Loucy (cell line): ENCODE measurements at regions not wholly inside any gene's neighbourhood (a gene's known extent, or its start where the extent isn't known, plus 50 kb on each side); places are given as distances from the start of the nearest gene placed in this dataset.

ENCODE experiments used
- H2AFZ ChIP-seq: fragments of 200-600 bp; sonication (generic); 2 replicates; pipeline ENCODE4 v1.6.0; 2016; ENCODE audit warnings: antibody characterized with exemption, mild to moderate bottlenecking, low read length, moderate library complexity
- H3F3A ChIP-seq: fragments of 200-600 bp; 2 replicates; pipeline ENCODE4 v1.6.0; 2016; ENCODE audit warnings: antibody characterized with exemption, low read depth, mild to moderate bottlenecking
- H3K27me3 ChIP-seq: fragments of 200-600 bp; sonication (generic); 2 replicates; pipeline ENCODE4 v1.6.1; 2014; ENCODE audit warnings: low read length, mild to moderate bottlenecking; ENCODE audit not compliant: insufficient read depth, poor library complexity, severe bottlenecking
- H3K36me3 ChIP-seq: fragments of 200-600 bp; sonication (generic); 2 replicates; pipeline ENCODE4 v1.6.1; 2016; ENCODE audit warnings: low read length; ENCODE audit not compliant: insufficient read depth
- H3K4me1 ChIP-seq: fragments of 200-600 bp; sonication (generic); 2 replicates; pipeline ENCODE4 v1.5.1; 2014; ENCODE audit warnings: low read length, mild to moderate bottlenecking; ENCODE audit not compliant: insufficient read depth, poor library complexity, severe bottlenecking
- H3K4me2 ChIP-seq: fragments of 200-600 bp; sonication (generic); 2 replicates; pipeline ENCODE4 v1.6.0; 2014; ENCODE audit warnings: antibody characterized with exemption, low read length, low read depth, mild to moderate bottlenecking; ENCODE audit not compliant: poor library complexity, severe bottlenecking
- H3K4me3 ChIP-seq: fragments of 200-600 bp; sonication (generic); 2 replicates; pipeline ENCODE4 v1.5.1; 2014; ENCODE audit warnings: low read length, mild to moderate bottlenecking, mixed read lengths; ENCODE audit not compliant: poor library complexity, severe bottlenecking
- H3K79me2 ChIP-seq: fragments of 200-600 bp; sonication (generic); 2 replicates; pipeline ENCODE4 v1.6.1; 2014; ENCODE audit warnings: low read length; ENCODE audit not compliant: insufficient read depth
- H3K9ac ChIP-seq: fragments of 200-600 bp; sonication (generic); 2 replicates; pipeline ENCODE4 v1.6.0; 2014; ENCODE audit warnings: mild to moderate bottlenecking, low read depth, low read length, moderate library complexity; ENCODE audit not compliant: poor library complexity, severe bottlenecking
- H3K9me2 ChIP-seq: fragments of 200-600 bp; sonication (generic); replicated peaks from 2 replicates; pipeline ENCODE4 v1.6.1; 2016; ENCODE audit warnings: low read depth, low read length, mixed read lengths
- H3K9me3 ChIP-seq: fragments of 200-600 bp; sonication (generic); 2 replicates; pipeline ENCODE4 v1.6.1; 2014; ENCODE audit warnings: mild to moderate bottlenecking, antibody characterized with exemption, low read length, low read depth; ENCODE audit not compliant: insufficient read depth
- H4K20me1 ChIP-seq: fragments of 200-600 bp; sonication (generic); 2 replicates; pipeline ENCODE4 v1.6.0; 2014; ENCODE audit warnings: antibody characterized with exemption, low read length, mild to moderate bottlenecking; ENCODE audit not compliant: insufficient read depth, poor library complexity, severe bottlenecking
- EZH2phosphoT487 ChIP-seq: fragments of 200-600 bp; IDR thresholded peaks from 2 replicates; pipeline ENCODE4 v1.6.1; 2018; ENCODE audit warnings: antibody characterized with exemption, mild to moderate bottlenecking, moderate library complexity, borderline replicate concordance
- TF ChIP-seq, protein P1 (sequence below): fragments of 200-600 bp; sonication (generic); conservative IDR thresholded peaks from 2 replicates; pipeline ENCODE4 v1.5.1; 2014; ENCODE audit warnings: mild to moderate bottlenecking, antibody characterized with exemption, low read length

DNA sequence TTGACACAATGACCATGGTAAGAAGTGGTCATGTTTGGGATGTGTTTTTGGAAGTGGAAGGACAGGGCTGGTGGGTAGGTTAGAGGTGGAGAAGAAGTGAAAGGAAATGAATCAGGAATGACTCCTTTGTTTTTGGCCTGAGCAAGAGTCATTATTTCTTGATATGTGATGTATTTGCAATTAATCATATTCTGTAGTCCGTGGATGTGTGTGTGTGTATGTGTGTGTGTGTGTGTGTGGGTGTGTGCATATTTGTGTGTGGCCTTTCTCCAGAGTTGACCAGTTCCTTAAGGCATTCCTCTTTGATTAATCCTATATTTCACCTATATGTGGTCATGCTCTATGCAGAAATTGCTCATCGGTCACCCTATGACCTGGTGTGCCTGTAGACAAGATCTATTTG is 130.7 kb downstream of the UTRN start:
- Histone ChIP-seq H3K79me2 (peaks cover 85% of the 10 kb centered on the region), H3K4me3 (no peak overlapping the region), H3K9me3 (no peaks in the 10 kb centered on the region), H3K4me2 (no peak overlapping the region), H3F3A (no peaks in the 10 kb centered on the region), H3K9ac (no peak overlapping the region), H3K9me2 (no peaks in the 10 kb centered on the region), H3K27me3 (no peaks in the 10 kb centered on the region), H3K4me1 (peaks cover 20% of the 10 kb centered on the region), H2AFZ (no peak overlapping the region), H3K36me3 (no peaks in the 10 kb centered on the region), H4K20me1 (peaks cover 6% of the 10 kb centered on the region)
- TF ChIP-seq, protein P1, sequence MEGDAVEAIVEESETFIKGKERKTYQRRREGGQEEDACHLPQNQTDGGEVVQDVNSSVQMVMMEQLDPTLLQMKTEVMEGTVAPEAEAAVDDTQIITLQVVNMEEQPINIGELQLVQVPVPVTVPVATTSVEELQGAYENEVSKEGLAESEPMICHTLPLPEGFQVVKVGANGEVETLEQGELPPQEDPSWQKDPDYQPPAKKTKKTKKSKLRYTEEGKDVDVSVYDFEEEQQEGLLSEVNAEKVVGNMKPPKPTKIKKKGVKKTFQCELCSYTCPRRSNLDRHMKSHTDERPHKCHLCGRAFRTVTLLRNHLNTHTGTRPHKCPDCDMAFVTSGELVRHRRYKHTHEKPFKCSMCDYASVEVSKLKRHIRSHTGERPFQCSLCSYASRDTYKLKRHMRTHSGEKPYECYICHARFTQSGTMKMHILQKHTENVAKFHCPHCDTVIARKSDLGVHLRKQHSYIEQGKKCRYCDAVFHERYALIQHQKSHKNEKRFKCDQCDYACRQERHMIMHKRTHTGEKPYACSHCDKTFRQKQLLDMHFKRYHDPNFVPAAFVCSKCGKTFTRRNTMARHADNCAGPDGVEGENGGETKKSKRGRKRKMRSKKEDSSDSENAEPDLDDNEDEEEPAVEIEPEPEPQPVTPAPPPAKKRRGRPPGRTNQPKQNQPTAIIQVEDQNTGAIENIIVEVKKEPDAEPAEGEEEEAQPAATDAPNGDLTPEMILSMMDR = no peak
- no peak for TF ChIP-seq EZH2phosphoT487

DNA sequence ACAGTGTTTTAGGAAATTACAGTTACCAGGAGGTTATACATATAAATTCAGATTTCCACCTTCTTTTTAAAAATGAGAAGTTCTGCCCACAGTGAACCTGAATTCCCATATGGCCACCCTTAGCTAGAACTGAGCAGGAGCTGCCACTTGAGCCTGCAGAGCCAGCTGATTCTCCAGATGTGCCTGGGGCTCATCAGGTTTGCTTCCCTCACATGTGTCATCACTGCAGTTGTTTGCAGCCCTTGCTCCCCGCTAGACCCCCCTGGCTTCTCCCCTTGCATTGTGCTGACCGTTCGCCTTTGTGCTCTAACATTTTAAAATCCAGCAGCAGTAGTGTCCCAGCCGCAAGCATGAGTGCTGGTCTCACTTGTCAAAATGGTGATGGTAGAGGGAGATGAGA is 131.1 kb downstream of the UTRN start:
- Histone ChIP-seq H3K4me1 (peaks cover 17% of the 10 kb centered on the region), H3K9me3 (no peaks in the 10 kb centered on the region), H3K9ac (no peak overlapping the region), H3K36me3 (no peaks in the 10 kb centered on the region), H3K4me3 (no peak overlapping the region), H3K4me2 (no peak overlapping the region), H4K20me1 (peaks cover 6% of the 10 kb centered on the region), H3K79me2 (peaks cover 85% of the 10 kb centered on the region), H3K9me2 (no peaks in the 10 kb centered on the region), H2AFZ (no peak overlapping the region), H3F3A (no peaks in the 10 kb centered on the region), H3K27me3 (no peaks in the 10 kb centered on the region)
- TF ChIP-seq EZH2phosphoT487 = no peak

DNA sequence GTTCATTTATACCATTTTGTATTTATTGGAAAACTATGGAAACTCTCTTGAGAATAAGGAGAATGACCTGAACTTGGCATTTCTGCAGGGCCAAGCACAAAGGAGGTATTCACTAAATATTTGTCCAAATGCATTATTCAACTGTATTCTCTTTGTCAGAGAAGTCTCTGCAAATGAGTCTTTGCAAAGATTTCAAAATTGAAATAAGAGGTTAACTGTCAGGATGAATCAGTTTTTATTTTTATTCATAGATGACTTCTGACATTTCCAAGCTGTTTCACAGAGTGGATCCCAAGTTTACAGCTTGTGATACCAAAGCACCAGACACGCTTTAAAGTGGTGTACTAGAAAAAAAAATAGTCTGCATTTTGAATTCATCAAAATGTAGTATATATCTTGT is 131.6 kb downstream of the UTRN start:
- Histone ChIP-seq H3K9me2 (no peaks in the 10 kb centered on the region), H3K9ac (no peak overlapping the region), H3K4me3 (no peak overlapping the region), H2AFZ (no peak overlapping the region), H3K79me2 (peaks cover 80% of the 10 kb centered on the region), H3K4me1 (peaks cover 12% of the 10 kb centered on the region), H3K27me3 (no peaks in the 10 kb centered on the region), H3F3A (no peaks in the 10 kb centered on the region), H3K4me2 (no peak overlapping the region), H3K9me3 (no peaks in the 10 kb centered on the region), H4K20me1 (peaks cover 6% of the 10 kb centered on the region), H3K36me3 (peaks cover under 1% of the 10 kb centered on the region; the same call in 1 of the 2 replicates)
- TF ChIP-seq, protein P1 = no peak
- TF ChIP-seq EZH2phosphoT487 = no peak

DNA sequence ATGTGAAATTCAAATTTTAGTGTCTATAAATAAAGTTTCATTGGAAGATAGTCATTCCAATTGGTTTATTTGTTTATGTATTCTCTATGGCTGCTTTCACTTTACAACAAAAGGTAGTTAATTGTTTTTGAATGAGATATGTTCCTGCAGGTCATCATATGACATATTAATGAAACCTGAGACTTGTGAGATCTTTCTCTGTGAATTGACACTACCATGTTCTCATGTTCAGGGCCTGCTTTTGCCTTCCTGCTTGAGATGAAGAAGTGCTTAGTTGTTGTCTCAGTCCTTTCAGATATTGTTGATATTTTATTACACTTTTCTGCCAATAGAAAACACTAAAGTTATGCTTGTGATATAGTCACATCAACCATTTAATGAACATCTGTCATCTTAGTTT is 132.5 kb downstream of the UTRN start:
- H3K36me3 ChIP-seq = peaks cover 10% of the 10 kb centered on the region; the same call in 1 of the 2 replicates
- H3K9me2 ChIP-seq = no peaks in the 10 kb centered on the region
- no peak overlapping the region for H3K9ac ChIP-seq
- no peaks in the 10 kb centered on the region for H3K27me3 ChIP-seq
- H3K4me2 ChIP-seq = no peak overlapping the region
- peaks cover 6% of the 10 kb centered on the region for H4K20me1 ChIP-seq
- H3K4me1 ChIP-seq = peaks cover 10% of the 10 kb centered on the region
- H3K79me2 ChIP-seq = peaks cover 75% of the 10 kb centered on the region
- no peak overlapping the region for H2AFZ ChIP-seq
- no peaks in the 10 kb centered on the region for H3K9me3 ChIP-seq
- H3F3A ChIP-seq = no peaks in the 10 kb centered on the region
- TF ChIP-seq EZH2phosphoT487 = no peak
- TF ChIP-seq, protein P1 = no peak
- H3K4me3 ChIP-seq = no peak overlapping the region
